ENCODE measurements at regions not wholly inside any gene's neighbourhood (a gene's known extent, or its start where the extent isn't known, plus 50 kb on each side); places are given as distances from the start of the nearest gene placed in this dataset.

DNA sequence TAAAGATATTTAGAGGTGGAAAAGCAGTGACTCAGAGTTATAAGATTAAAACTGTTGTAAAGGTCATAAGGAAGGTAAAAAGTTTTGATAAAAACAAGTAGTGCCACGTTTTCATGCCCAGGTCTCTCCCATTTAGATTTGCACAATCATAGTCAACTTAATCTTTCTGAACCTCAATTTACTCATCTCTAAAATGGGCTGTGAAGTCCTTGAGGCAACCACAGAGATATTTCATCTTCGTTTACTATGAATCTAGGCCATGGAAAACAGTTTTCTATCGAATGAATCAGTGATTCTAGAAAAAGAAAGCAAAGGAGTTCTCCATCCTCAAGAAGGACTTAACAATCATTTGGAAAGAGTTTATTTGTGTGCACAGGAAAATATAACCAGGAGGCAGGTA lies 190.2 kb downstream of the EDN1 start:
- Histone ChIP-seq H3K27me3 (ENCODE audit: control insufficient read depth in 5 of 5, insufficient read depth in 4 of 5, low read length in 5 of 5) (no peaks in the 10 kb centered on the region), H3K4me1 (ENCODE audit: control insufficient read depth in 5 of 5, insufficient read depth in 5 of 5, low read length in 5 of 5) (peaks cover 0 to 7% (median 0%) of the 10 kb centered on the region in 5 donors), H3K4me3 (ENCODE audit: low read depth in 1 of 5, low read length in 5 of 5) (no peak overlapping the region), H3K9me3 (ENCODE audit: control insufficient read depth in 5 of 5, low read length in 5 of 5) (no peaks in the 10 kb centered on the region), H3K36me3 (ENCODE audit: control insufficient read depth in 5 of 5, insufficient read depth in 5 of 5, low read length in 5 of 5) (no peaks in the 10 kb centered on the region), H3K27ac (ENCODE audit: low read depth, low read length) (no peak overlapping the region), H3K9ac (ENCODE audit: low read length in 5 of 5) (no peak overlapping the region)

DNA sequence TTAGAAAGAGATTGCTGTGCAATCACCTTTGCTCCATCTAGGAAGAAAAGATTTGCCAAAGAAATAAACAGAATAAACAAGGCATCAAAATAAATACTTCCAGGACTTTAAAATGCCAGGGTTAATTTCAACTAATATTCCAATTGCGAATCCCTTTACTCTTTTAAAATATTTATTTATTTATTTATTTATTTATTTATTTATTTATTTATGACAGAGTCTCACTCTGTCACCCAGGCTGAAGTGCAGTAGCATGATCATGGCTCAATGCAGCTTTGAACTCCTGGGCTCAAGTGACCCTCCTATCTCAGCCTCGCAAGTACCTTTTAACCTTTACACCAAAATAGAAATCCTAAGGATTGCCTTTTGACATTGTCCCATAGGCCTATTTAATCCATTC lies 191.1 kb downstream of the EDN1 start:
- H3K36me3 ChIP-seq (ENCODE audit: control insufficient read depth in 5 of 5, insufficient read depth in 5 of 5, low read length in 5 of 5), result no peaks in the 10 kb centered on the region
- H3K9me3 ChIP-seq (ENCODE audit: control insufficient read depth in 5 of 5, low read length in 5 of 5), result no peaks in the 10 kb centered on the region
- H3K27me3 ChIP-seq (ENCODE audit: control insufficient read depth in 5 of 5, insufficient read depth in 4 of 5, low read length in 5 of 5), result no peaks in the 10 kb centered on the region
- no peak overlapping the region for H3K4me3 ChIP-seq (ENCODE audit: low read depth in 1 of 5, low read length in 5 of 5)
- H3K4me1 ChIP-seq (ENCODE audit: control insufficient read depth in 5 of 5, insufficient read depth in 5 of 5, low read length in 5 of 5), result peaks cover 0 to 7% (median 0%) of the 10 kb centered on the region in 5 donors
- no peak overlapping the region for H3K9ac ChIP-seq (ENCODE audit: low read length in 5 of 5)
- H3K27ac ChIP-seq (ENCODE audit: low read depth, low read length), result no peak overlapping the region

DNA sequence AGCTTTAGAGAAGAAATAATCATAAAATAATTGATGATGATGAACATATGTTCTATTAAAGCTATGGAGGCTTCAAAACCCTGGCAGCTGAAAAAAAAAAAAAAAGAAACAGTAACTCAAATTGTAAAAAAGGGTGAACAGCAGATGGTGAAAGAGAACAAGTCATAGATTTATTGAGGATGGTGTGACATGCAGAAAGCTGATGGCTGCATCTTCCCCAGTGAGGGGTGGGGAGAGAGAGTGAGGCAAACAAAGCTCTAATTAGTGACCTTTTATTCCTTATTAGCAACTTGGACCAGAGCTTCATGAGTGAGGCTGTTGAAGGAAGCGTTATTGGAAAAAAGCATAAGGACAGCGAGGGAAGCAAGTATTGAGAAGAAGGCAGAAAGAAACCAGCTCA lies 191.7 kb downstream of the EDN1 start:
- H3K27ac ChIP-seq (ENCODE audit: low read depth, low read length), result no peak overlapping the region
- H3K36me3 ChIP-seq (ENCODE audit: control insufficient read depth in 5 of 5, insufficient read depth in 5 of 5, low read length in 5 of 5), result no peaks in the 10 kb centered on the region
- no peak overlapping the region for H3K9ac ChIP-seq (ENCODE audit: low read length in 5 of 5)
- H3K27me3 ChIP-seq (ENCODE audit: control insufficient read depth in 5 of 5, insufficient read depth in 4 of 5, low read length in 5 of 5), result no peaks in the 10 kb centered on the region
- H3K4me3 ChIP-seq (ENCODE audit: low read depth in 1 of 5, low read length in 5 of 5), result no peak overlapping the region
- H3K4me1 ChIP-seq (ENCODE audit: control insufficient read depth in 5 of 5, insufficient read depth in 5 of 5, low read length in 5 of 5), result peaks cover 0 to 7% (median 0%) of the 10 kb centered on the region in 5 donors
- no peaks in the 10 kb centered on the region for H3K9me3 ChIP-seq (ENCODE audit: control insufficient read depth in 5 of 5, low read length in 5 of 5)

DNA sequence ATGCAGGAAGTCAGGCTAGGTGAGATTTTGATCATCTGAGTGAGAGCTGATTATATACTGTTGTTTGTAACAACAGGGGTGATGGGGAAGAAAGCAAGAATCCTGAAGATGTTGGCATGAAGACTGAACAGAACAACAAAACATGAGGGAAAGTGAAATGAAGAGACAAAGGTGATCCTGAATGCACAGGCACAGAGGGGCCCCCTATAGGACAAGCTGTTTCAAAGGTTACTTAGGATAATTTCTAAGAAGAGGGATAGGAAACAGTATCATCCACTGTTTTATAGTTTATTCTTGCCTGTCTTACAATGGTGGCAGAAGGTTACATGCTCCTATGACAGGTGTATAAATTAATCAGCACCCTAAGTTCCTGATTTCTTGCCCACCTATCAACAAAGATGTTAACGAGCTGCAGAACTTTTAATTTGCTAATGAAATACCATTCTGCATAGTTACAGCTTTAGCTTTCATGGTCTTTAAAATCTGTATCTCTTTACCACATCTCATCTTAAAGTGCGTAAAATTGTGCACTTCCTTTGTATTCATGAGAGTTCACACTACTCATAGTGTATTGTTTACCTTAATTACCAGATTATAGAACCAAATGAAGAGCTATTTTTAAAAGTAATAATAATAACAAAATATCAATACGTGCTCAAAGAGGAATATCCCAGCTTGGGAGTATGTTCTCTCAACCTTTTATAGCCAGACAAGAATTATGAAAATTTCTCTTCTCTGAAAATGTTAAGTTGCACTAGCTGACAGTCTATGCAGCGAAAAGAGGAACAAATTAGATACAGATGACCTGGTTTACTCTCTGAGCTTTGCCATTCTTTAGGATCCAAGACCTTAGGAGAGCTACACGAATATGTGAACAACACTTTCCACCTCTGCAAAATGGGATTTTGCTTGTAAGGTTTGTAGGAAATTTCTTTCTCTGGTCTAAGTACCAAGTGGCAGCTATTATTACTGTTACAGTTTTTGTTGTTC lies 192.5 kb downstream of the EDN1 start:
- Histone ChIP-seq H3K27ac (ENCODE audit: low read depth, low read length) (no peak overlapping the region), H3K9me3 (ENCODE audit: control insufficient read depth in 5 of 5, low read length in 5 of 5) (no peaks in the 10 kb centered on the region), H3K4me3 (ENCODE audit: low read depth in 1 of 5, low read length in 5 of 5) (no peak overlapping the region), H3K9ac (ENCODE audit: low read length in 5 of 5) (no peak overlapping the region), H3K4me1 (ENCODE audit: control insufficient read depth in 5 of 5, insufficient read depth in 5 of 5, low read length in 5 of 5) (peaks cover 0 to 7% (median 0%) of the 10 kb centered on the region in 5 donors), H3K27me3 (ENCODE audit: control insufficient read depth in 5 of 5, insufficient read depth in 4 of 5, low read length in 5 of 5) (no peaks in the 10 kb centered on the region), H3K36me3 (ENCODE audit: control insufficient read depth in 5 of 5, insufficient read depth in 5 of 5, low read length in 5 of 5) (no peaks in the 10 kb centered on the region)

DNA sequence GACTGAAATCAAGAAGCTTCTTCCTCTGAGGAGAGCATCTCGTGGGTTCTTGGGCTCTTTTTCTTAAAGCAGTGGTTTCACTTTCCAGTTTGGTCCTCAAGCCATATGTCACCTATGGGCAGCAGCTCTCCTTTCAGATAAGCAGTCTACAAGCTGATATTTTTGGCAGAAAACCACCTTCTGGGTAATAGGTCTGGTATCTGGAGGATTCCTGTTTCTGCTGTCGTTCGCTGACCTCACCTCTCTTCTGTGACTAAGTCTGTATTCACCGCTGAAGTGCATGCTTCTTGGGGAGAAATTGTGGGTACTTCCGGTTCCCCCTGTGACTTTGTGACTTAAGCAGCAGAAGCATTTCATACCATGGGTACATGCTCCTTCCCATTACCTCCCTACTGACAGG lies 193.6 kb downstream of the EDN1 start:
- Histone ChIP-seq H3K36me3 (ENCODE audit: control insufficient read depth in 5 of 5, insufficient read depth in 5 of 5, low read length in 5 of 5) (no peaks in the 10 kb centered on the region), H3K4me3 (ENCODE audit: low read depth in 1 of 5, low read length in 5 of 5) (peak overlapping the region in 3 of 5 donors; percentile 3 to 24 (median 11)), H3K27me3 (ENCODE audit: control insufficient read depth in 5 of 5, insufficient read depth in 4 of 5, low read length in 5 of 5) (no peaks in the 10 kb centered on the region), H3K27ac (ENCODE audit: low read depth, low read length) (no peak overlapping the region), H3K9me3 (ENCODE audit: control insufficient read depth in 5 of 5, low read length in 5 of 5) (no peaks in the 10 kb centered on the region), H3K9ac (ENCODE audit: low read length in 5 of 5) (no peak overlapping the region), H3K4me1 (ENCODE audit: control insufficient read depth in 5 of 5, insufficient read depth in 5 of 5, low read length in 5 of 5) (peaks cover 0 to 7% (median 0%) of the 10 kb centered on the region in 5 donors)

- Histone ChIP-seq H3K4me1 (ENCODE audit: control insufficient read depth in 5 of 5, insufficient read depth in 5 of 5, low read length in 5 of 5) (peaks cover 0 to 7% (median 0%) of the 10 kb centered on the region in 5 donors), H3K9me3 (ENCODE audit: control insufficient read depth in 5 of 5, low read length in 5 of 5) (no peaks in the 10 kb centered on the region), H3K4me3 (ENCODE audit: low read depth in 1 of 5, low read length in 5 of 5) (no peak overlapping the region), H3K9ac (ENCODE audit: low read length in 5 of 5) (no peak overlapping the region), H3K36me3 (ENCODE audit: control insufficient read depth in 5 of 5, insufficient read depth in 5 of 5, low read length in 5 of 5) (no peaks in the 10 kb centered on the region), H3K27me3 (ENCODE audit: control insufficient read depth in 5 of 5, insufficient read depth in 4 of 5, low read length in 5 of 5) (no peaks in the 10 kb centered on the region), H3K27ac (ENCODE audit: low read depth, low read length) (no peak overlapping the region)
Observed at GRCh38 chr6:12484519-12484918, 194.4 kb downstream of the EDN1 start.

- Histone ChIP-seq H3K9me3 (ENCODE audit: control insufficient read depth in 5 of 5, low read length in 5 of 5) (no peaks in the 10 kb centered on the region), H3K9ac (ENCODE audit: low read length in 5 of 5) (no peak overlapping the region), H3K27me3 (ENCODE audit: control insufficient read depth in 5 of 5, insufficient read depth in 4 of 5, low read length in 5 of 5) (no peaks in the 10 kb centered on the region), H3K4me1 (ENCODE audit: control insufficient read depth in 5 of 5, insufficient read depth in 5 of 5, low read length in 5 of 5) (peaks cover 0 to 7% (median 0%) of the 10 kb centered on the region in 5 donors), H3K4me3 (ENCODE audit: low read depth in 1 of 5, low read length in 5 of 5) (no peak overlapping the region), H3K36me3 (ENCODE audit: control insufficient read depth in 5 of 5, insufficient read depth in 5 of 5, low read length in 5 of 5) (no peaks in the 10 kb centered on the region), H3K27ac (ENCODE audit: low read depth, low read length) (no peak overlapping the region)
Observed at GRCh38 chr6:12485226-12485764, 195.1 kb downstream of the EDN1 start.

DNA sequence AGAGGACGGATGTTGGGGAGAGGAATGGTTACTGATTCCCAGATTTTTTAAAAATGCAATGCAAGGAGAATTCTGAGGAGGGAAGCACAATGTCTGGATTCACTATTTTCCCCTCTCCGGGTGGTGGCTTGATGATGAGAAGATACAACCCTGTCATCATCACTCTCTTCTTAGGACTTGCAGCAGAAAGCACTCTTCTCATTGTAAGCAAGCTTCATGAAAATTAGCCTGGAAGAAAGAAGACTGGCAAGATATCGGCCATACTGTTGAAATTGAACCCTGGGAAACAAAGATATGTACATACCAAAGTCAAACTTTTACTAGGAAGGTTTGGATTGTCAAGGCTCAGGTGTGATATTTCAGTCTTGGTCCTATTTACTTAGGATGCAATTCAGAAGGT lies 195.7 kb downstream of the EDN1 start:
- H3K36me3 ChIP-seq (ENCODE audit: control insufficient read depth in 5 of 5, insufficient read depth in 5 of 5, low read length in 5 of 5), result no peaks in the 10 kb centered on the region
- no peaks in the 10 kb centered on the region for H3K27me3 ChIP-seq (ENCODE audit: control insufficient read depth in 5 of 5, insufficient read depth in 4 of 5, low read length in 5 of 5)
- H3K9me3 ChIP-seq (ENCODE audit: control insufficient read depth in 5 of 5, low read length in 5 of 5), result no peaks in the 10 kb centered on the region
- no peak overlapping the region for H3K27ac ChIP-seq (ENCODE audit: low read depth, low read length)
- H3K9ac ChIP-seq (ENCODE audit: low read length in 5 of 5), result no peak overlapping the region
- H3K4me1 ChIP-seq (ENCODE audit: control insufficient read depth in 5 of 5, insufficient read depth in 5 of 5, low read length in 5 of 5), result peaks cover 0 to 7% (median 0%) of the 10 kb centered on the region in 5 donors
- H3K4me3 ChIP-seq (ENCODE audit: low read depth in 1 of 5, low read length in 5 of 5), result no peak overlapping the region

GRCh38 chr6:12490351-12490903 lies 200.3 kb downstream of the EDN1 start:
- Histone ChIP-seq H3K27ac (ENCODE audit: low read depth, low read length) (no peak overlapping the region), H3K4me3 (ENCODE audit: low read depth in 1 of 5, low read length in 5 of 5) (no peak overlapping the region), H3K27me3 (ENCODE audit: control insufficient read depth in 5 of 5, insufficient read depth in 4 of 5, low read length in 5 of 5) (peaks cover 0 to 5% (median 0%) of the 10 kb centered on the region in 5 donors), H3K36me3 (ENCODE audit: control insufficient read depth in 5 of 5, insufficient read depth in 5 of 5, low read length in 5 of 5) (no peaks in the 10 kb centered on the region), H3K9ac (ENCODE audit: low read length in 5 of 5) (no peak overlapping the region), H3K4me1 (ENCODE audit: control insufficient read depth in 5 of 5, insufficient read depth in 5 of 5, low read length in 5 of 5) (no peaks in the 10 kb centered on the region), H3K9me3 (ENCODE audit: control insufficient read depth in 5 of 5, low read length in 5 of 5) (no peaks in the 10 kb centered on the region)
